Umbilical cord (tissue), 1 donor: ENCODE measurements at regions not wholly inside any gene's neighbourhood (a gene's known extent, or its start where the extent isn't known, plus 50 kb on each side); places are given as distances from the start of the nearest gene placed in this dataset.
"Not testable (repeated sequence)": the region's sequence is repeated elsewhere in the genome, so short reads cannot be mapped to it uniquely, and the experiment has no call there.

Experiments used
- DNase-seq: peaks from one replicate; pipeline ENCODE4 v3.0.0-alpha.2; 2015; ENCODE audit warnings: low spot score

DNA sequence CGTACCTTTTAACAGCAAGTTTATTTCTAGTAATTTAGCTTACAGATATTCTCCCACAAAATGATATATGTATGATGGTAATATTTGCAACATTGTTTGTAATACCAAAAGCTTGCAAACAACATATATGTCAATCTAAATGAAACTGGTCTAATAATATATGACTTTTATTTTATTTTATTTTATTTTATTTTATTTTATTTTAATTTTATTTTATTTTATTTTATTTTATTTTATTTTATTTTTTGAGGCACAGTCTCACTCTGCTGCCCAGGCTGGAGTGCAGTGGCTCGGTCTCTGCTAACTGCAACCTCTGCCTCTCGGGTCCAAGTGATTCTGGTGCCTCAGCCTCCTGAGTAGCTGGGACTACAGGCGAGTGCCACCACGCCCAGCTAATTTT, 94.6 kb upstream of the ABCA1 start:
- not testable (repeated sequence) for DNase-seq

DNA sequence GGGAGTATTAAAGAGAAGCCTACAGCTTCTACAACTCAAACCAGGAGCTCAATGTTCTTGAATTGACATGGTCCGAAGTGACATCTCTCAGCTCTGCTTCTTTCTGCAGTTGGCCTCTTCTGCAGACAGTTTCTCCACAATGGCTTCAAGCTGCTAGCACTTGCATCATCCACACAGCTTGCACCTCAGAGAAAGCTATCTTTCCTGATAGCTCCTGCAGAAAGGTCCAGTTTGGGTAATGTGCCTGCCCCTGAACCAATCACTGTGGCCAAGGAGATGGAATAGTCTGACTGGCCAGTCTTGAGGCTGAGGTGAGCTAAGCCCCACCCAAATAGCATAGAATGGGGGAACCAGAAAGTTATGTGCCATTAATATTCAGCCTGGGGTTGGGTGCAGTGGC, 95.8 kb upstream of the ABCA1 start:
- DNase-seq = no peak

DNA sequence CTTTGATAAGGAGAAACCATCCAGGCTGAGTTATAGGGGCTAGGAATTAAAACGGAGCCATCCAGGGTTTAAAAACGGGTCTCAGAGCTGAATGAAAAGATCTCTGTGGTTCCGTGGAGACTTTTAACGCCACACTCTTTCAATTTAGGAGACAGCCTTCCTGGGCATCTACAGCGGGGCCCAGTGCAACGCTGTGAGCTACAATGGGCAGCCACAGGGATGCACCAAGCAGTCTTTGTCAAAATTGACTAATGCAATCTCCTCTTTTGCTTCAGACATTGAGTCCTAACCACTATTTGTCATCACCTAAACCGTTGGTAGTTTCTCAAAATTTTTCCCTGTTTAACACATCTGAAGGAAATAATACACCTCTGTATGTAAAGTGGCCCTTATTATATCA, 96.6 kb upstream of the ABCA1 start:
- DNase-seq = no peak

DNA sequence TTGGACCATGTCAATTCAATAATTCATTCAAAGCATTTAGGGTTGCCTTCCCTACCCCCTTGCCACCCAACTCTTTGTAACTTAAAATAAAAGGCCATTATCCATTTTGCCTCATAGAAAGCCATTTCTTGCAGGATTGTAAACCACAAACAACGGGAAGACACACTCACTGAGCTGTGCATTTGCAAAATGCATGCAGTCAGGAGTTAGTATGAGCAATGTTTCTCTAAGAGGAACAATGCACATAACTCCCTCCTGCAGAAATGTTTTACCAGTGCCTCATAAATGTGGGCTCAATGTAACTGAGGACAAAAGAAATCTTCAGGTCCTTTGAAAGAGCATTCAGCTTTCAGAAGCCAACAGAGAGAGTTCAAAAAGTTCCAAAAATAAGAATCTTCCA, 98.5 kb upstream of the ABCA1 start:
- no peak for DNase-seq

DNA sequence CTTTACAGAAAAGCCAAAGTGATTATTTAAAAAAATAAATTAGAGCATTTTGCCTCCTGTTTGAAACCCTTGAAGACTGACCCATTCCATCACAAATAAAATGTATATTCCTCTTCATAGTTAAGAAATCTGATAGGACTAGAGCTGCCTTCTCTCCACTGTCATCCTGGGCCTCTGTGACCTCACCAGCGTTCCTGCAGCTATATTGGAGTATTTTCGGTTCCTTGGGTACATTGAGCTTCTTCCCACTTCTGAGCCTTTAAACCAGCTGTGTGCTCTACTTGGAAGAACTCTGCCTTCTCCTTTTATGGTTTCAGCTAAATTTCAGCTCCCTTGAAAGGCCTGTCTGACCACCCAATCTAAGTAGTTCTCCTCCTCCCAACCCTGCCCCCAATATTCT, 99.1 kb upstream of the ABCA1 start:
- DNase-seq = peak; percentile 48

DNA sequence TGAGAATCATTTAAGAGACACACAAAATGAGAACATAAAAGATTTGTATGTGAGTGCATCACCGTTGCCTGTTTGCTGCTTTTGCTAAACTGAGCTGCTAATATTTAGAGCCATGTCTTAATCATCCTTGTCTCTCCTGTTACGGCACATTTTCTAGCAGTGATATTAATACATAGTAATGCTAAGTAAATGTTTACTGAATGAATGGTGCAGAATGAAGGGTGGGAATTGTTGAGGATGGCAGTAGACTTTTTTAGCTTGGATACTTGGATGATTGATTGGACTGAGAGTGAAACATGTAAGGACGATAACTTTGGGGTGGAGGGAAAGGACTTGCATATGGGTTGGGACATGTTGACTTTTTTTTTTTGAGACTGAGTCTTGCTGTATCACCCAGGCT, 102.3 kb upstream of the ABCA1 start:
- no peak for DNase-seq

DNA sequence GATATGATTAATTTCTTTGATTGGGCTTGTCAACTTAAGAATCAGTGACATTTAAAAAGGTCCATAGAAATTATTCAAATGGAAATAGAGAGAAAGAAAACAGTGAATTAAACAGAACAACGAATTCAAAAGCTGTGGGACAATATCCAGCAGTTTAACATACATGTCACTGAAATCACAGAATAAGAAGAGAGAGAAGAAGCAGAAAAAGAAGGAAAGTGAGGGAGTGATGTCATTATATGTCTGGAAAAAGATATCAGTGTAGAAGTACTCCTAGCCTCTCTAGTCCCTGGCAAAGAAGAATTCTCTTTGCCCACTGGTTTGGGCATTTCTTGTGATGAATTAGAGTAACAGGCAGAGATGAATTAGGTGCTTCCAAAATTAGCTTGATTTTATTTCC, 109.2 kb upstream of the ABCA1 start:
- no peak for DNase-seq

DNA sequence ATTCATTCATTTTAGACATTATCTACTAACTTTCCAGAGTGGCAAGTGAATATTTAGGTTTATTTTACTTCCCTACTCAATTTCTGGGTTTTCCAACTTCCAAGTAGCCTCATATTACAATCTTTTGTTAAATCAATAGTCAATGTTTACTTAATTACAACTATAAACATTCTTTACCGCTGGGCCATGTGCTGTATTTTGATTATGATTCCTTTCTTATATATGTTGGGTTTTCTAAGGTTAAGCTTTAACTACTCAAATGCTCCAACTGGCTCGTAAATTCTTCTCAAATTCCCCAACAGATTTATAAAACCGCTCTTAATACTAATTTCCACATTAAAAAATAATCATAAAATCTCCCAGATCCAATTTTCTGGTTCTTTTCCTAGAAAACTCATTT, 110.1 kb upstream of the ABCA1 start:
- no peak for DNase-seq

DNA sequence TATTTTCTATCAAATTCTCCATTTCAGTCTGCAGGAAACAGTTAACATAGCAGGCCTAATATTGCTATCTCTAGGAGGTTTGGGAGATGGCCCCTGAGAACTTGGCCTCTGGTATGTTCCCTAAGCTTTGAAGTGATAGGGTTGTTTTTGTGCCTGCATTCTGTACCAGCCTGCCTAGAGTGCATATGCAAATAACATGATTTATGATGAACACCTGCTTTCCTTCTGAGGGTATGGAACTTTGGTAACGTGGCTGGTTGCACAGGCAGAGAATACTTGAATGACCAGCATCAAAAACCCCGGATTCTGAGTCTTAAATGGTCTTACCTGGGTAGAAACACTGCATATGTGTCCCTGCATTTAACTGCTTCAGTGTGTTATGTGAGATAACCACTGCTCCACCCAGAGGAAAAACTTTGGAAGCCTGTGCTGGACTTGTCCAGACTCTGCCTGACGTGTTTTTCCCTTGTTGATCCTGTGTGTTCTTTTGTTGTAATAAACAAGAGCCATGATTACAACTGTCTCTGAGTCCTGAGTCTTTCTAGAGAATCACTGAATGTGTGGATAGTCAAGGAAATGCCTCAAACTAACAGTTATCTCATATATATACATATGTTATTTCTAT, 111.3 kb upstream of the ABCA1 start:
- DNase-seq = no peak

DNA sequence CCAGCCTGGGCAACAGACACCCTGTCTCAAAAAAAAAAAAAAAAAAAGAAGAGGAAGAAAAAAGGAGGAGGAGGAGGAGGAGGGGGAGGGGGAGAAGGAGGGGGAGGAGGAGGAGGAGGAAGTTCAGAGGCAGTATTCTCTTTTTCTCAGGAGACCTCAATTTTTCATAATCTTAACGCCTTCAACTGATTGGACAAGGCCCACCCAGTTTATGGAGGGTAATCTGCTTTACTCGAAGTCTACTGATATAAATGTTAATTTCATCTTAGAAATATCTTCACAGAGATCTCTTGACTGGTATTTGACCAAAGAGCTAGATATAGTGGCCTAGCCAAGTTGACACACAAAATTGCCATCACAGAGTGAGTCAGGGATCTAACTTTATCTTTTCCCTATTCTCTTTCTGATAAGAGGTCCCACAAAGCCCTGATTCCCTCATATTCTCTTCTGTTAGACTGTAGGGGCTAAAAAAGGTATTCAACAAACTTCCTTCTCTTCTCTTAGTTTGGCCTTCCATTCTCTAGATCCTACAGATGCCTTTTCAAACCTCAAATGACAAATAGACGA, 115.5 kb upstream of the ABCA1 start:
- no peak for DNase-seq

DNA sequence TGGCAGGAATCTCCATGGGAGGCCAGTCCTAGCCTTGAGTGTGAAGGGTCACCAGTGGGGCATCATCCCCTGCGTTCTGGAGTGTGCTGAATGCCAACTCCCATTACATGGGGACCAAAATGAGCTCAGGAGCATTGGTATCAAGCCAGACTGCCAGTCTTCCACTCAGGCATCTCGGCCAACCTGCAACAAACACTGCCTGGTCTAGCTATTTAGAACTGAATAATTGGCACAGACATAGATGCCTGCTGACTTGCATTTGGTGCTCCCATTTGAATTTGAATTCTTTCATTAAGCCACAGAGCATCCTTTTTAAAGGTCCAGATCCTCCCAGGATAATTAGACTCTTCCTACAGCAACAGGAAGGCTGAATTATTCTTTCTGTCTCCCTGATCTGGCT, 116.6 kb upstream of the ABCA1 start:
- no peak for DNase-seq

DNA sequence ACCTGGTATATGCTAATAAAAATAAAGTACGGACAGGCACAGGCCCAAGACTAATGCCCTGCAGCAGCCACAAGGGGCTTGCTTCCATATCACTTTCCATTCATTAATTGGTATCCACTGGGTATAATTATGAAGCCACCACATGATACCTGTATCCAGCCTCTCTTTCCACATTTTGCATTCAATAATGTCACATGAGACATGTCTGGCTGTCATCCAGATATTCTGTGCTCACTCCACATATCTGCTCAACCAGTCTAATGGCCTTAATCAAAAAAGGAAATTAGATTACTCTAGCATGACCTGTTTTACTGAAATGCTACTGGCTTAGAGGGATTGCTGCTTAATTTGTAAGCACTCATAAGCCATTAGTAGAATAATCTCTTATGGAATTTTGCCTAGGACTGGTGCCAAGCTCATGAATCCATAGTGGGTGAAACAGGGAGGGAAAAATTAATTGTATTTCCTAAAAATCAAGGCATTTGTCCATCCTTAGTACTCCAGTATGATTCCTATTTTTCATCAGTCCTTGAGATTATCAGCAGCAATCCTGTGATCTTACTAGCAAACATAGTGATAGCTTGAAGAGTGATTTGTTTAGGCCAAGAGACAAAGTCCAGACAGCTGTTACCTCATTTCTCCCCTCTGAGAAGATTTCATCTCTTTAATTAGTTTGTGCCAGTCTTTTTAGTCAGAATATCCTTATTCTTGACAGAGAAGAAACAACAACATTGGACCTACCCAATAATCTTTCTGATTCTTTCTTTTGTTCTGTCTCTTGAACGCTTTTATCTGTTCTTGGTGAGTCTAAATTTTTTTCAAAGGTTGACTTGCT, 119.2 kb upstream of the ABCA1 start:
- peak; percentile 48 for DNase-seq

DNA sequence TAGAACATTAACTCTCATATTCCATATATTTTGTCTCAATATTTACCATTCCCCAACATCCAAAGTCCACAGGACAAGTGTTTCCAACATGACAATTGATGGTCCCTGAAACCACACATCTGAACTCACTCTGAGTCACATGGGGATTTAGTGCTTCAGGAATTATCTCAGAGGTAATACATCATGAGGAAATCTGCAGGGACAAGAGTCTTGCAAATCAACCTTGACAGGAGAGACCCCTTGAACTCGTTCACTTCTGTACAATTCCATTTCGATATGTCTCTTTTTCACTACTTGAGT, 119.7 kb upstream of the ABCA1 start:
- DNase-seq = no peak

DNA sequence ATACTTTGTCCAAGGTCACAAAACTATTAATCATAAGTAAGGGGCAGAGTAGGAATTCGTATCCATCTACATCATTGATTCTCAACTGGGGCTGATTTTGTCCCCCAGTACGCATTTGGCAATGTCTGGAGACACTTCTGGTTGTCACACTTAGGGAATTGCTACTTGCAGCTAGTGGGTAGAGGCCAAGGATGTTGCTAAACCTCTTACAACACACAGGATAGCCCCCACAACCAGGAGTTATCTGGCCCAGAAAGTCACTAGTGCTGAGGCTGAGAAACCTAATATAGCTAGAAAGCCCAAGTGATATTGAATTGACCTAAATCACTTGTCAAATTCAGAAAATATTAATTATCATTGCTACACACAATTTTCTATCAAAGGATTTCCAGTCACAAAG, 120.4 kb upstream of the ABCA1 start:
- no peak for DNase-seq

DNA sequence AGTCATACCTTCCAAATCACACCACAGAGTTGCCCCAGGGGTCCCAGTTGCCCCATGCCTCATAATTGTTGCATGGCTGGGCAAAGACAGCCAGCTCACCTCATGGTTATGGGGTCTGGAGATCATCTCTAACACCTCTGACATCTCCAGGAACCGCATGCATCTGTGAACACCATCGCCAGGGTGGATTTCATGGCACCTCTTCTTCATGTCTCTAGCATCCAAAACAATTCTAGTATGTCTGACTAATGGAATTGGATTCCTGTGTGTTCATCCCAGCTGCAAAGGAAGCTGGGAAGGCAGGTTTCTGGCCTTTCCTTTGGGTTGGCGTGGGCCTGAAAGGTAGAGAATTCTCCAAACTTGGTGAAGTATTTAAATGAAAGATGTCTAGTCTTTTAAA, 122.3 kb upstream of the ABCA1 start:
- no peak for DNase-seq

DNA sequence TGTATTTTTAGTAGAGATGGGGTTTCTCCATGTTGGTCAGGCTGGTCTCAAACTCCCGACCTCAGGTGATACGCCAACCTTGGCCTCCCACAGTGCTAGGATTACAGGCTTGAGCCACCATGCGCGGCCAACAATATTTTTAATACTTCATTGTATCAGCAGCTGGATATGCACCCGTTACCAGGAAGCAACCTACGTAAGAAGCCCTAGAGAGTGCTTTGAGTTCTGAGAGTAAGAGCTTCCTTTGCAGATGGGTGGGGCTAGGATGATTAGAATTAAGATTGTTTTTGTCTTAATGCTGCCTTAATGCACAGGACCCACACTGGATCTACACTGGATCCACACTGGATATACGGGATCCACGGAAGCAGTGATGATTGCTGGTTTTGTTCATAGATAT, 123.9 kb upstream of the ABCA1 start:
- DNase-seq = no peak

DNA sequence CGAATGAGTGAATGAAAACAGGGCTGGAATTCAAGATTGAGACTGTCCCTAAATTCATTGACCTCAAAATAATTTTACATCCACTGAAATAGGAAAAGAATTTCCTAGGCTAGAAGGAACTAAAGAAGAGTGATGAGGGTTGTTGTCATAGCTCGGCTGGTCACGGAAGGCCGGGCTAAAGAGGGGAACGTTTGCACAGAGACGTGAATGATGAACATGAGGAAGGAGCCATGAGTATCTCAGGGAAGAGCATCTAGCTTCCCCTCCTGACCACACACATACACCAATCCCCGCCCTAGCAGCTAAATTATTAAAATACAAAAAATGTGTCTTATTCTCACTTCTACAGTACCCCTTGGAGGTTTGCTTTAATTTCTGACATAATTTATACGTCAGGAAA, 124.4 kb upstream of the ABCA1 start:
- no peak for DNase-seq

DNA sequence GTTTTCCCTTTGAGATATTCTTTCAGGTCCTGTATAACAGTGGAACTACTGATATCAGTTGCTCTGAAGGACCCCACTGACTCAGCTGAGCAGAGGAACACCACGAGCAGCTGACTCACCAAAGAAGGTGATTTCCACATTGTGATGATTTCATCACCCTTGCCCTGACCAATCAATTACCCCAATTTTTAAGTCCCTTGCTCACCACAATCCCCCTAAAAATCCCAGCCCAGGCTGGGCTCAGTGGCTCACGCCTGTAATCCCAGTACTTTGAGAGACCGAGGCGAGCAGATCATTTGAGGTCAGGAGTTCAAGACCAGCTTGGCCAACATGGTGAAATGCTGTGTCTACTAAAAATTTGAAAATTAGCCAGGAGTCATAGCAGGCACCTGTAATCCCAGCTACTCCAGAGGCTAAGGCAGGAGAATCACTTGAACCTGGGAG, 125.3 kb upstream of the ABCA1 start:
- no peak for DNase-seq

DNA sequence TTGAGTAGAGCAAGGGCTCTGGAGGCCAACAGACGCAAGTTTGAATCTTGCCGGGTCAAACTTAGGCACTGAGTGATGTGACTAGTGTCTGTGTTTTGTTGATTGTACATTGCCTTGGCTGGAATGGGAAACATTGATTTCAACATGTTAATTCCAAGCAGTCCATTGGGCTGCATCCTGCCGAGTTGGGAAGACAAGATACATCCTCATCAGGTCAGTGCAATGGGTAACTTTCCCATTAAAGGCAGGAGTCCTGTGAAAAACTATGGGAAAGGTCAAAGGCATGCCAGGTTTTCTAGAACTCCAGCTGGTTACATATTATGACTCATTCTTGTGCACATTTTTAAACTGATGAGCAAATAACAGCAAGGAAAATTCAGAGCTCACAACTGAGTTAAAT, 126.5 kb upstream of the ABCA1 start:
- DNase-seq = peak; percentile 58

DNA sequence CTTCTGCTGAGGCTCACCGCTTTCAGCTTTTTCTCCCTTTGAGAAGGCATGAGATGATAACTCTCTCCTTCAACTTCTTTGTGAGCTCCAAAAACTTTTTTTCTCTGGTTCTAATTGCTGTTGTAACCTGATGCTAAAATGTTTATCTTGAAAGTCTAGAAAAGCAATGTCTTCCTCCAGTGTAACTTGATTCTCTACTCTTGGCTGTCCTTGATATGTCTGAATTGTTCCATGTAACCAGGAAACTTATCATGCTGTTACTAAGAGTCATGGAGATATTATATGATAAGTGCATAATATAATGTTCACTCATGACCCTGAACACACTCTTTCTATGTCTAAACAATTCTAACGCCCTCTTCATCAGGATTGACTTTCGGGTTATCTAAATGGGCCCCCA, 128.0 kb upstream of the ABCA1 start:
- no peak for DNase-seq

DNA sequence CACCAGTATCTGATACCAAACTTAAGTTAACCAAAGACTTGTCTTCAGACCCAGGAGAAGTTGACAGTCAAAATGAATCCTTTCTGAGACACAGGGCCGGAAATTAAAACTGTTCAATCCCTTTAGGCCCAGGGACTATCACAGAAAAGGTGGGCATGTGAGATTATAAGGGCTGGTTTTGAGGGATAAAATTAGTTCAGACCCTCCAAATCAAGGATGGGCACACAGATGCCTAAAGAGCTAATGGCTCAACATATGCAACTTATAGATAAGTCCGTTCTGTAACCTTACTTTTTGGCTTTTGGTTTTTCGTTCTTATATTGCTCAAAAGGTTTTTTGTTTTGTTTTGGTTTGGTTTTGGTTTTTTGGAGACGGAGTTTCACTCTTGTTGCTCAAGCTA, 129.6 kb upstream of the ABCA1 start:
- DNase-seq = no peak

DNA sequence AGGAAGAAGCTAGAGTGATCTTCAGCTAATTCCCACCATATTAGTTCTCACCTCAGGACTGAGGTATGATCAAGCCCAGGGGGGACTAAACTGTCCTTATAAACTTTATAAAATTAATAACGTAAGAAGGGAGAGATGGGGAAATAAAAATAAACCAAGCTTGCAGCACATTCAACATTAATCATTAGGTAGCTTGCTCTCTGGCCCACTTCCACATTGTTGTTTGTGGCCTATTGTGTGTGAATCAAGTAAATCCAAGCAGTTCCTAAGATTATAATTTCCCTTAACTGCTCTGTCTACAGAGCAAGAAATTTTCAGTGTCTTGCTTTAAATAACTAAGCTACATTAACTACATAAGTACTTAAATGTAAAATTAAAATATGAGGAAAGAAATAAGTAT, 131.3 kb upstream of the ABCA1 start:
- no peak for DNase-seq

DNA sequence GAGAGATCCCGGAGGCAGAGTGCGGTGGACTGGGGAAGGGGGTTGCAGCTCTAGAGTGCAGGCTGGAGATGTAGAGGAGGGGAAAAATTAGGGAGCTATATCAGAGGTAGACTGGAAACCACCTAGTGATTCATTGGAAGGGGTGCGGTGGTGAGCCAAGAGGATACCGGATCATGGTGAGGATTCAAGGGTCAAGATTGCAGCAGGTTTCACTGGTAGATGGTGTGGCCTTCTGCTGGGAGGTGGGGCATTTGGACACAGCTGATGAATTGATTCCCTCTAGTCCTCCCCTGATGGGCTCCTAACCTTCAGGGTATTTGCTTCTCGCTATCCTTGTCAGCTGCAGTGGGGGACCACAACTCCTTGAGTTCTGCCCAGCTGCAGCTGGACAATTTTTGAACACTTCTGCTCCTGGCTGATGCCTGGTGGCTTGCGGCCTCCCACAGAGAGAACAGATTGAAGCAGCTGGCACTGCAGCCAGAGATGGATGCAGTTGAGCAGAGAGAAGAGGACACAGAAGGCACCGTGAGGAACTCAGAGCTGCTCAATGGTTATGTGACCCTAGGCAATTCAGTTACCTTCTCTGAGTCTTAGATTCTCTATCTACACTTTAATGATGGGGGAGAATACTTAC, 134.4 kb upstream of the ABCA1 start:
- DNase-seq = no peak
